ENCODE measurements at regions not wholly inside any gene's neighbourhood (a gene's known extent, or its start where the extent isn't known, plus 50 kb on each side); places are given as distances from the start of the nearest gene placed in this dataset.

- DNase-seq (ENCODE audit: low spot score) = peak; percentile 3
Observed at GRCh38 chr4:19403786-19404370, 847.8 kb upstream of the SLIT2 start.

GRCh38 chr4:19402581-19403065, 849.1 kb upstream of the SLIT2 start:
- DNase-seq (ENCODE audit: low spot score) = no peak

- no peak for DNase-seq (ENCODE audit: low spot score)
Observed at GRCh38 chr4:19401301-19402080, 850.2 kb upstream of the SLIT2 start.

- no peak for DNase-seq (ENCODE audit: low spot score)
Observed at GRCh38 chr4:19400820-19401219, 850.9 kb upstream of the SLIT2 start.

- no peak for DNase-seq (ENCODE audit: low spot score)
Observed at GRCh38 chr4:19399001-19399400, 852.7 kb upstream of the SLIT2 start.

GRCh38 chr4:19386786-19387185, 864.9 kb upstream of the SLIT2 start:
- DNase-seq (ENCODE audit: low spot score) = peak; percentile 70

GRCh38 chr4:19382993-19383756, 868.5 kb upstream of the SLIT2 start:
- peak; percentile 80 for DNase-seq (ENCODE audit: low spot score)

GRCh38 chr4:19381068-19381467, 870.6 kb upstream of the SLIT2 start:
- peak; percentile 46 for DNase-seq (ENCODE audit: low spot score)

- DNase-seq (ENCODE audit: low spot score) = no peak
Observed at GRCh38 chr4:19380600-19380999, 871.1 kb upstream of the SLIT2 start.

GRCh38 chr4:19379191-19379708, 872.5 kb upstream of the SLIT2 start:
- no peak for DNase-seq (ENCODE audit: low spot score)

GRCh38 chr4:19375931-19376330, 875.8 kb upstream of the SLIT2 start:
- no peak for DNase-seq (ENCODE audit: low spot score)

- no peak for DNase-seq (ENCODE audit: low spot score)
Observed at GRCh38 chr4:19375136-19375804, 876.4 kb upstream of the SLIT2 start.

- DNase-seq (ENCODE audit: low spot score) = no peak
Observed at GRCh38 chr4:19372390-19372789, 879.3 kb upstream of the SLIT2 start.

GRCh38 chr4:19368800-19369199, 882.9 kb upstream of the SLIT2 start:
- DNase-seq (ENCODE audit: low spot score) = peak; percentile 7

- DNase-seq (ENCODE audit: low spot score) = no peak
Observed at GRCh38 chr4:19366916-19367315, 884.8 kb upstream of the SLIT2 start.

GRCh38 chr4:19358015-19358414, 893.7 kb upstream of the SLIT2 start:
- peak; percentile 57 for DNase-seq (ENCODE audit: low spot score)

GRCh38 chr4:19349416-19349815, 902.3 kb upstream of the SLIT2 start:
- no peak for DNase-seq (ENCODE audit: low spot score)

- DNase-seq (ENCODE audit: low spot score) = no peak
Observed at GRCh38 chr4:19348746-19349145, 903.0 kb upstream of the SLIT2 start.

- no peak for DNase-seq (ENCODE audit: low spot score)
Observed at GRCh38 chr4:19346636-19347035, 905.1 kb upstream of the SLIT2 start.

- DNase-seq (ENCODE audit: low spot score) = peak; percentile 48
Observed at GRCh38 chr4:19329631-19330030, 922.1 kb upstream of the SLIT2 start.

GRCh38 chr4:19329077-19329476, 922.6 kb upstream of the SLIT2 start:
- DNase-seq (ENCODE audit: low spot score) = no peak

GRCh38 chr4:19327364-19327763, 924.3 kb upstream of the SLIT2 start:
- DNase-seq (ENCODE audit: low spot score) = peak; percentile 7
